ENCODE measurements at regions not wholly inside any gene's neighbourhood (a gene's known extent, or its start where the extent isn't known, plus 50 kb on each side); places are given as distances from the start of the nearest gene placed in this dataset.
"Not testable (repeated sequence)": the region's sequence is repeated elsewhere in the genome, so short reads cannot be mapped to it uniquely, and the experiment has no call there.

DNA sequence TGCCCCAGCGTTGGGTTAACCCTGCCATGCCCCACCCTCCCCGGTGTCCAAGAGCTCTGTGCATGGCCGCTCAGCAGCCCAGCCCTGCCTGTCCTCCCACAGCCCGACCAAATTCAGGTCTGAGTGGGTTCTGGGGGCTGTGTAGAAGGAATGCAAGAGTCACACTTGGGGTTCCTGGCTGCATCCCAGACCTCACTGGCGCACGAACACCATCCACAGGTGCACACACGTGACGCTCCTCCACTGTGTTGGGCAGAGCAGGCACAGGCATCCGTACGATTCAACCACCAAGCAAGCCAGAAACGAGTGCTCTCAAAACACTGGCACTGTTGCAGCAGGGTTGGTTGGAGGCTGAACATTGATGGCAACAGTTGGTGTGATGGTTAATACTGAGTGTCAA lies 93.9 kb downstream of the OLFM1 start:
- ChIA-PET POLR2A (no interaction called here), CTCF (no interaction called here)
- no peaks in the 10 kb centered on the region for H3K27me3 ChIP-seq (ENCODE audit: control insufficient read depth, insufficient read depth, low read length)
- H3K4me3 ChIP-seq (ENCODE audit: low read depth in 2 of 2, low read length in 2 of 2) = no peak overlapping the region
- ATAC-seq = no peak
- no peaks in the 10 kb centered on the region for H3K9me3 ChIP-seq (ENCODE audit: control insufficient read depth, insufficient read depth, low read depth, low read length)
- no peaks in the 10 kb centered on the region for H3K4me1 ChIP-seq (ENCODE audit: control insufficient read depth, insufficient read depth, low read length)
- no peak overlapping the region for H3K27ac ChIP-seq (ENCODE audit: low read length)
- intact Hi-C loops (cut with micrococcal nuclease; ENCODE audit: unreplicated experiment) (no loop called here), in situ Hi-C loops (cut with HindIII; ENCODE audit: low pct_unique_long_range_greater_than_20kb, low sequenced_read_pairs) (no loop called here)
- DNase-seq (ENCODE audit: low read depth, low spot score) = no peak
- no peaks in the 10 kb centered on the region for H3K36me3 ChIP-seq (ENCODE audit: control insufficient read depth, insufficient read depth, low read length)
- BruUV-seq (replicated peaks) = no TSS peak
- TF ChIP-seq, protein P1, sequence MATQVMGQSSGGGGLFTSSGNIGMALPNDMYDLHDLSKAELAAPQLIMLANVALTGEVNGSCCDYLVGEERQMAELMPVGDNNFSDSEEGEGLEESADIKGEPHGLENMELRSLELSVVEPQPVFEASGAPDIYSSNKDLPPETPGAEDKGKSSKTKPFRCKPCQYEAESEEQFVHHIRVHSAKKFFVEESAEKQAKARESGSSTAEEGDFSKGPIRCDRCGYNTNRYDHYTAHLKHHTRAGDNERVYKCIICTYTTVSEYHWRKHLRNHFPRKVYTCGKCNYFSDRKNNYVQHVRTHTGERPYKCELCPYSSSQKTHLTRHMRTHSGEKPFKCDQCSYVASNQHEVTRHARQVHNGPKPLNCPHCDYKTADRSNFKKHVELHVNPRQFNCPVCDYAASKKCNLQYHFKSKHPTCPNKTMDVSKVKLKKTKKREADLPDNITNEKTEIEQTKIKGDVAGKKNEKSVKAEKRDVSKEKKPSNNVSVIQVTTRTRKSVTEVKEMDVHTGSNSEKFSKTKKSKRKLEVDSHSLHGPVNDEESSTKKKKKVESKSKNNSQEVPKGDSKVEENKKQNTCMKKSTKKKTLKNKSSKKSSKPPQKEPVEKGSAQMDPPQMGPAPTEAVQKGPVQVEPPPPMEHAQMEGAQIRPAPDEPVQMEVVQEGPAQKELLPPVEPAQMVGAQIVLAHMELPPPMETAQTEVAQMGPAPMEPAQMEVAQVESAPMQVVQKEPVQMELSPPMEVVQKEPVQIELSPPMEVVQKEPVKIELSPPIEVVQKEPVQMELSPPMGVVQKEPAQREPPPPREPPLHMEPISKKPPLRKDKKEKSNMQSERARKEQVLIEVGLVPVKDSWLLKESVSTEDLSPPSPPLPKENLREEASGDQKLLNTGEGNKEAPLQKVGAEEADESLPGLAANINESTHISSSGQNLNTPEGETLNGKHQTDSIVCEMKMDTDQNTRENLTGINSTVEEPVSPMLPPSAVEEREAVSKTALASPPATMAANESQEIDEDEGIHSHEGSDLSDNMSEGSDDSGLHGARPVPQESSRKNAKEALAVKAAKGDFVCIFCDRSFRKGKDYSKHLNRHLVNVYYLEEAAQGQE (IDR thresholded peaks at IDR 0.05; ENCODE audit: insufficient read depth in 1 of 2, low read depth in 2 of 2, low read length in 1 of 2) = no peak
- TF ChIP-seq TCF7L2 (IDR thresholded peaks at IDR 0.05; ENCODE audit: low read depth, low read length) (no peak), SIN3A (IDR thresholded peaks at IDR 0.05; ENCODE audit: borderline replicate concordance, insufficient read depth, low read depth, low read length) (no peak), POLR2AphosphoS5 (IDR thresholded peaks at IDR 0.05; ENCODE audit: low read depth, low read length) (no peak), CTCF (IDR thresholded peaks at IDR 0.05) (no peak)

GRCh38 chr9:135181841-135182240 lies 94.4 kb downstream of the OLFM1 start:
- BruUV-seq (replicated peaks); H3K4me3 ChIP-seq (ENCODE audit: low read depth in 2 of 2, low read length in 2 of 2); H3K27me3 ChIP-seq (ENCODE audit: control insufficient read depth, insufficient read depth, low read length); in situ Hi-C loops (cut with HindIII; ENCODE audit: low pct_unique_long_range_greater_than_20kb, low sequenced_read_pairs); H3K36me3 ChIP-seq (ENCODE audit: control insufficient read depth, insufficient read depth, low read length); DNase-seq (ENCODE audit: low read depth, low spot score); POLR2A ChIA-PET; H3K4me1 ChIP-seq (ENCODE audit: control insufficient read depth, insufficient read depth, low read length); intact Hi-C loops (cut with micrococcal nuclease; ENCODE audit: unreplicated experiment); H3K27ac ChIP-seq (ENCODE audit: low read length); ATAC-seq; H3K9me3 ChIP-seq (ENCODE audit: control insufficient read depth, insufficient read depth, low read depth, low read length); CTCF ChIA-PET: not testable (repeated sequence)

GRCh38 chr9:135183069-135183468 lies 95.6 kb downstream of the OLFM1 start:
- ChIA-PET POLR2A (no interaction called here), CTCF (no interaction called here)
- H3K4me3 ChIP-seq (ENCODE audit: low read depth in 2 of 2, low read length in 2 of 2) = no peak overlapping the region
- BruUV-seq (replicated peaks) = no TSS peak
- DNase-seq (ENCODE audit: low read depth, low spot score) (no peak), ATAC-seq (no peak)
- H3K27me3 ChIP-seq (ENCODE audit: control insufficient read depth, insufficient read depth, low read length) = no peaks in the 10 kb centered on the region
- TF ChIP-seq POLR2AphosphoS5 (IDR thresholded peaks at IDR 0.05; ENCODE audit: low read depth, low read length) = no peak
- no peaks in the 10 kb centered on the region for H3K9me3 ChIP-seq (ENCODE audit: control insufficient read depth, insufficient read depth, low read depth, low read length)
- in situ Hi-C loops (cut with HindIII; ENCODE audit: low pct_unique_long_range_greater_than_20kb, low sequenced_read_pairs) (no loop called here), intact Hi-C loops (cut with micrococcal nuclease; ENCODE audit: unreplicated experiment) (no loop called here)
- H3K36me3 ChIP-seq (ENCODE audit: control insufficient read depth, insufficient read depth, low read length) = no peaks in the 10 kb centered on the region
- no peaks in the 10 kb centered on the region for H3K4me1 ChIP-seq (ENCODE audit: control insufficient read depth, insufficient read depth, low read length)
- no peak overlapping the region for H3K27ac ChIP-seq (ENCODE audit: low read length)
